PFSK-1 (cell line): ENCODE measurements at regions not wholly inside any gene's neighbourhood (a gene's known extent, or its start where the extent isn't known, plus 50 kb on each side); places are given as distances from the start of the nearest gene placed in this dataset.

Source experiments
- POLR2AphosphoS5 ChIP-seq: IDR thresholded peaks from 2 replicates; pipeline ENCODE4 v1.6.1; 2012; ENCODE audit warnings: low read depth, mild to moderate bottlenecking, control low read depth, low read length, moderate library complexity
- SIN3A ChIP-seq: IDR thresholded peaks from 2 replicates; pipeline ENCODE4 v1.6.1; 2012; ENCODE audit warnings: mild to moderate bottlenecking, low read length, moderate library complexity, borderline replicate concordance; ENCODE audit not compliant: insufficient read depth
- TAF1 ChIP-seq: IDR thresholded peaks from 2 replicates; pipeline ENCODE4 v1.6.1; 2012; ENCODE audit warnings: low read length, control low read depth, borderline replicate concordance; ENCODE audit not compliant: insufficient read depth
- TF ChIP-seq, protein P1 (sequence below), 2 experiments: IDR thresholded peaks; 2 replicates each; pipeline versions ENCODE4 v1.6.1 to v1.8.0; 2011 to 2012; ENCODE audit warnings: low read depth in 2 of 2, low read length in 2 of 2, control low read depth in 1 of 2, inconsistent platforms in 1 of 2, mild to moderate bottlenecking in 1 of 2, moderate library complexity in 1 of 2; ENCODE audit not compliant: insufficient read depth in 1 of 2

DNA sequence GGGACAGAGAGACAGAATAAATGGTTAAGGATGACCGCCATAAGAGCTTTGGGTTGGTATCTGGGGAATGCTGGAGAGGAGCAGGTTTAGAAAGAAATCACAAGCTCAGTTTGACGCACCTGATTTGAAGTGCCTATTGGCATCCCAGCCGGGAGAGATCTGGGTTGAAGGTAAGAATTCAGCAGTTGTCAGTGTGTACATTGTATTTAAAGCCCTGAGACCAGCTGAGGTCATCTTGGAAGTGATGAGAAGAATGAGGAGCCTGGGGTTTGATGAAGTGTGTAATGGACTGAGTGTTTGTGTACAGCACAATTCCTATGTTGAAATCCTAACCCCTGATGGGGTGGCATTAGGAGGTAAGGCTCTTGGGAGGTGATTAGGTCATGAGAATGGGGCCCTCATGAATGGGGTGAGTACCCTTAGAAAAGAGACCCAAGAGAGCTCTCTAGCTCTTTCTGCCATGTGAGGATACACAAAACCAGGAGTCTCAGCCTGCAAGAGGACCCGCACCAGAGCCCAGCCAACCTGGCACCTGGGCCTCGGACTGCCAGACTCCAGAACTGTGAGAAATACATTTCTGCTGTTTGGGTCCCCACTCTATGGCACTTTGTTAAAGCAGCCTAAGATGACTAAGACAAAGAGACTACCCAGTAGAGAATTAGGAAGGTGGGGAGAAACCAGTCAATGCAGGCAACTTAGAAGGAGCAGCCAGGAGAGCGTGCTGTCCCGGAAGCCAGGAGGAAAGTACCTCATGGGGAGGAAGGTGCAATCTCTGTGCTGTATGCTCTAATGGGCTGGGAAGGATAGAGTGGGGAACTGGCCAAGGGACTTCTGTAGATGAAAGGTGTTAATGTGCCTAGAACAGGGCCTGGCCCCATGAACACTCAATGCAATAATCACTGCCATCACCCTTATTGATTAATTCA, 133.7 kb upstream of the SLC24A3 start:
- TF ChIP-seq, protein P1, sequence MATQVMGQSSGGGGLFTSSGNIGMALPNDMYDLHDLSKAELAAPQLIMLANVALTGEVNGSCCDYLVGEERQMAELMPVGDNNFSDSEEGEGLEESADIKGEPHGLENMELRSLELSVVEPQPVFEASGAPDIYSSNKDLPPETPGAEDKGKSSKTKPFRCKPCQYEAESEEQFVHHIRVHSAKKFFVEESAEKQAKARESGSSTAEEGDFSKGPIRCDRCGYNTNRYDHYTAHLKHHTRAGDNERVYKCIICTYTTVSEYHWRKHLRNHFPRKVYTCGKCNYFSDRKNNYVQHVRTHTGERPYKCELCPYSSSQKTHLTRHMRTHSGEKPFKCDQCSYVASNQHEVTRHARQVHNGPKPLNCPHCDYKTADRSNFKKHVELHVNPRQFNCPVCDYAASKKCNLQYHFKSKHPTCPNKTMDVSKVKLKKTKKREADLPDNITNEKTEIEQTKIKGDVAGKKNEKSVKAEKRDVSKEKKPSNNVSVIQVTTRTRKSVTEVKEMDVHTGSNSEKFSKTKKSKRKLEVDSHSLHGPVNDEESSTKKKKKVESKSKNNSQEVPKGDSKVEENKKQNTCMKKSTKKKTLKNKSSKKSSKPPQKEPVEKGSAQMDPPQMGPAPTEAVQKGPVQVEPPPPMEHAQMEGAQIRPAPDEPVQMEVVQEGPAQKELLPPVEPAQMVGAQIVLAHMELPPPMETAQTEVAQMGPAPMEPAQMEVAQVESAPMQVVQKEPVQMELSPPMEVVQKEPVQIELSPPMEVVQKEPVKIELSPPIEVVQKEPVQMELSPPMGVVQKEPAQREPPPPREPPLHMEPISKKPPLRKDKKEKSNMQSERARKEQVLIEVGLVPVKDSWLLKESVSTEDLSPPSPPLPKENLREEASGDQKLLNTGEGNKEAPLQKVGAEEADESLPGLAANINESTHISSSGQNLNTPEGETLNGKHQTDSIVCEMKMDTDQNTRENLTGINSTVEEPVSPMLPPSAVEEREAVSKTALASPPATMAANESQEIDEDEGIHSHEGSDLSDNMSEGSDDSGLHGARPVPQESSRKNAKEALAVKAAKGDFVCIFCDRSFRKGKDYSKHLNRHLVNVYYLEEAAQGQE (IDR thresholded peaks at IDR 0.05; ENCODE audit: insufficient read depth in 1 of 2, low read depth in 2 of 2, low read length in 2 of 2) = no peak
- no peak for TF ChIP-seq TAF1
- no peak for TF ChIP-seq SIN3A
- no peak for TF ChIP-seq POLR2AphosphoS5
